RPMI8226 (cell line): ENCODE measurements at regions not wholly inside any gene's neighbourhood (a gene's known extent, or its start where the extent isn't known, plus 50 kb on each side); places are given as distances from the start of the nearest gene placed in this dataset.
"Not testable (repeated sequence)": the region's sequence is repeated elsewhere in the genome, so short reads cannot be mapped to it uniquely, and the experiment has no call there.

Source experiments
- DNase-seq: peaks from one replicate; pipeline ENCODE4 v3.0.0-alpha.2; 2015

GRCh38 chr5:83800201-83800600 lies 79.5 kb upstream of the HAPLN1 start:
- no peak for DNase-seq

GRCh38 chr5:83799020-83799419 lies 78.4 kb upstream of the HAPLN1 start:
- not testable (repeated sequence) for DNase-seq

- no peak for DNase-seq
Measured at GRCh38 chr5:83789371-83789770, 68.7 kb upstream of the HAPLN1 start.

GRCh38 chr5:83787631-83788030 lies 67.0 kb upstream of the HAPLN1 start:
- DNase-seq: no peak

GRCh38 chr5:83785176-83785668 lies 64.6 kb upstream of the HAPLN1 start:
- DNase-seq: no peak

- DNase-seq: no peak
Measured at GRCh38 chr5:83780699-83781350, 60.2 kb upstream of the HAPLN1 start.

GRCh38 chr5:83777856-83778255 lies 57.2 kb upstream of the HAPLN1 start:
- no peak for DNase-seq

GRCh38 chr5:83776437-83777031 lies 55.9 kb upstream of the HAPLN1 start:
- no peak for DNase-seq
